ENCODE measurements at regions not wholly inside any gene's neighbourhood (a gene's known extent, or its start where the extent isn't known, plus 50 kb on each side); places are given as distances from the start of the nearest gene placed in this dataset.

GRCh38 chr6:22882581-22882980, 313.2 kb downstream of the HDGFL1 start:
- CTCF ChIA-PET (ENCODE audit: low intra/inter-chr PET ratio, low total read pairs), result no interaction called here
- H2AFZ ChIP-seq (ENCODE audit: low read length), result no peak overlapping the region
- POLR2A ChIA-PET, result no interaction called here
- H3K9ac ChIP-seq (ENCODE audit: insufficient read depth, low read depth, low read length), result no peak overlapping the region
- DNase-seq (ENCODE audit: low spot score) (no peak), FAIRE-seq (no peak), ATAC-seq (no peak)
- no TSS peak for BruUV-seq (replicated peaks)
- no peaks in the 10 kb centered on the region for H3K27me3 ChIP-seq (ENCODE audit: control insufficient read depth in 1 of 2, insufficient read depth in 2 of 2, low read length in 2 of 2)
- H3K4me2 ChIP-seq (ENCODE audit: low read depth, low read length), result no peak overlapping the region
- in situ Hi-C loops (cut with HindIII; ENCODE audit: extremely low pct_ligation_motif_present, low pct_unique_long_range_greater_than_20kb), result no loop called here
- TF ChIP-seq MIER3 (CRISPR knock-in tag; IDR thresholded peaks at IDR 0.05; ENCODE audit: borderline replicate concordance), result no peak
- no peak for TF ChIP-seq NBN (conservative IDR thresholded peaks at IDR 0.05)
- no peak for TF ChIP-seq HCFC1 (IDR thresholded peaks at IDR 0.05; ENCODE audit: low read depth, low read length)
- no peak for TF ChIP-seq STAT6 (CRISPR knock-in tag; IDR thresholded peaks at IDR 0.05; ENCODE audit: borderline replicate concordance)
- TF ChIP-seq ISL2 (CRISPR knock-in tag; IDR thresholded peaks at IDR 0.05), result no peak
- TF ChIP-seq ZNF572 (CRISPR knock-in tag; IDR thresholded peaks at IDR 0.05), result no peak
- no peak for TF ChIP-seq SOX13 (IDR thresholded peaks at IDR 0.05)
- TF ChIP-seq SOX13 (CRISPR knock-in tag; conservative IDR thresholded peaks at IDR 0.05 in 1 of 2, IDR thresholded peaks at IDR 0.05 in 1 of 2), result no peak
- no peak for TF ChIP-seq PHF5A (CRISPR knock-in tag; IDR thresholded peaks at IDR 0.05; ENCODE audit: low read depth, unreplicated experiment)
- no peak for TF ChIP-seq RERE (CRISPR knock-in tag; IDR thresholded peaks at IDR 0.05; ENCODE audit: low read depth)
- no peak for TF ChIP-seq SPEN (CRISPR knock-in tag; IDR thresholded peaks at IDR 0.05; ENCODE audit: low read depth)
- TF ChIP-seq MIXL1 (CRISPR knock-in tag; IDR thresholded peaks at IDR 0.05), result no peak
- no peak for TF ChIP-seq ZNF136 (CRISPR knock-in tag; IDR thresholded peaks at IDR 0.05; ENCODE audit: low read depth)
- TF ChIP-seq RORA (CRISPR knock-in tag; IDR thresholded peaks at IDR 0.05), result no peak
- no peak for TF ChIP-seq ZNF484 (CRISPR knock-in tag; IDR thresholded peaks at IDR 0.05; ENCODE audit: borderline replicate concordance, low read depth)
- no peak for TF ChIP-seq MAZ (IDR thresholded peaks at IDR 0.05; ENCODE audit: borderline replicate concordance, low read depth, low read length)
- TF ChIP-seq MAZ (CRISPR knock-in tag; IDR thresholded peaks at IDR 0.05; ENCODE audit: low read depth), result no peak
- no peaks in the 10 kb centered on the region for H4K20me1 ChIP-seq (ENCODE audit: insufficient read depth, low read length)
- H3K27ac ChIP-seq (ENCODE audit: extremely low read length, insufficient read depth, low read length), result no peak overlapping the region
- H3K36me3 ChIP-seq (replicated peaks in 1 of 2; ENCODE audit: control insufficient read depth in 1 of 2, insufficient read depth in 2 of 2, low read length in 2 of 2), result no peaks in the 10 kb centered on the region
- WGBS (ENCODE audit: low lambda C conversion rate), result 49% methylated on average over 2 of the region's 2 CpGs
- H3K9me3 ChIP-seq (ENCODE audit: low read length), result peaks cover 83% of the 10 kb centered on the region
- H3K79me2 ChIP-seq (ENCODE audit: insufficient read depth, low read length), result no peaks in the 10 kb centered on the region
- intact Hi-C loops (cut with micrococcal nuclease; ENCODE audit: unreplicated experiment), result loop anchor here (10.0 kb wide), 1 partner anchor 118 kb away; no protein-coding TSS in a partner anchor
- H3K4me1 ChIP-seq (ENCODE audit: insufficient read depth, low read length), result no peaks in the 10 kb centered on the region
- H3K4me3 ChIP-seq (replicated peaks in 1 of 3; ENCODE audit: insufficient read depth in 1 of 3, low read depth in 2 of 3, low read length in 3 of 3), result no peak overlapping the region

All from HepG2 (cell line).